T-cell (primary cell): ENCODE measurements at regions not wholly inside any gene's neighbourhood (a gene's known extent, or its start where the extent isn't known, plus 50 kb on each side); places are given as distances from the start of the nearest gene placed in this dataset.

Experiments used
- ATAC-seq, 4 experiments: fragments of 200-7000 bp in 3 of 4; fragments of 150-1000 bp in 1 of 4; cut with Tn5 transposase; replicated peaks in 1 of 4; 1 replicate in 3 of 4; 2 replicates in 1 of 4; pipeline ENCODE4 v1.10.0; 2021; ENCODE audit warnings: moderate library complexity in 3 of 4, mild to moderate bottlenecking in 2 of 4, moderate number of reproducible peaks in 1 of 4
- CTCF ChIA-PET, 2 donors: fragments of 300-600 bp; sonication (Branson Sonifier 250); formaldehyde crosslinking; loops; one replicate each; lab custom pipeline; 2022; ENCODE audit warnings: antibody characterized with exemption in 2 of 2; lab: Charles Lee
- POLR2A ChIA-PET, 2 donors: fragments of 300-600 bp; sonication (Branson Sonifier 250); formaldehyde crosslinking; loops; one replicate each; lab custom pipeline; 2022; ENCODE audit warnings: antibody characterized with exemption in 2 of 2; lab: Charles Lee
- DNase-seq, 35 experiments: peaks; one replicate each; pipeline versions ENCODE4 v3.0.0 to v3.0.0-alpha.2; 2013 to 2023
- H3K27ac ChIP-seq: one replicate; pipeline ENCODE4 v1.5.1; 2013; ENCODE audit warnings: low read length
- H3K27me3 ChIP-seq, 2 experiments: replicated peaks in 1 of 2; 1 replicate in 1 of 2; 2 replicates in 1 of 2; pipeline versions ENCODE4 v1.6.1 to v1.7.0; 2013; ENCODE audit warnings: low read length in 1 of 2, mixed read lengths in 1 of 2; ENCODE audit not compliant: control insufficient read depth in 2 of 2, insufficient read depth in 2 of 2; ENCODE audit errors: extremely low read depth in 1 of 2
- H3K36me3 ChIP-seq, 2 donors: 1 replicate in 1 of 2; 2 replicates in 1 of 2; pipeline versions ENCODE4 v1.6.1 to v1.7.0; 2013; ENCODE audit warnings: low read length in 1 of 2; ENCODE audit not compliant: control insufficient read depth in 2 of 2, insufficient read depth in 1 of 2; ENCODE audit errors: extremely low read depth in 1 of 2
- H3K4me1 ChIP-seq, 2 experiments: 1 replicate in 1 of 2; 2 replicates in 1 of 2; pipeline versions ENCODE4 v1.6.1 to v1.7.0; 2013; ENCODE audit warnings: low read length in 2 of 2, mixed read lengths in 1 of 2; ENCODE audit not compliant: insufficient read depth in 2 of 2, control insufficient read depth in 1 of 2; ENCODE audit errors: extremely low read depth in 1 of 2
- H3K4me3 ChIP-seq, 2 donors: 1 replicate in 1 of 2; 2 replicates in 1 of 2; pipeline versions ENCODE4 v1.5.1 to v1.7.0; 2013; ENCODE audit warnings: mild to moderate bottlenecking in 2 of 2, low read length in 1 of 2, moderate library complexity in 1 of 2; ENCODE audit not compliant: control insufficient read depth in 1 of 2; ENCODE audit errors: extremely low read depth in 1 of 2
- H3K9me3 ChIP-seq: 2 replicates; pipeline ENCODE4 v1.7.0; 2013
- H3K27ac Mint-ChIP-seq, 2 donors: one replicate each; pipeline ENCODE4 v1.8.0; 2020 to 2021; ENCODE audit warnings: mild to moderate bottlenecking in 2 of 2, mixed read lengths in 2 of 2
- H3K27me3 Mint-ChIP-seq, 2 donors: one replicate each; pipeline ENCODE4 v1.8.0; 2021 to 2022; ENCODE audit warnings: mixed read lengths in 2 of 2
- H3K36me3 Mint-ChIP-seq: one replicate; pipeline ENCODE4 v1.8.0; 2021; ENCODE audit warnings: mixed read lengths
- H3K4me1 Mint-ChIP-seq, 3 donors: one replicate each; pipeline ENCODE4 v1.8.0; 2020 to 2022; ENCODE audit warnings: mixed read lengths in 3 of 3, mild to moderate bottlenecking in 1 of 3
- H3K4me3 Mint-ChIP-seq, 3 donors: one replicate each; pipeline ENCODE4 v1.8.0; 2020 to 2022; ENCODE audit warnings: mild to moderate bottlenecking in 3 of 3, mixed read lengths in 3 of 3, moderate library complexity in 3 of 3
- H3K9me3 Mint-ChIP-seq, 3 donors: one replicate each; pipeline ENCODE4 v1.8.0; 2020 to 2022; ENCODE audit warnings: mixed read lengths in 3 of 3
- WGBS: methylation state at CpG from one replicate; pipeline ENCODE4 v1.1.5; 2013; ENCODE audit warnings: missing lambda C conversion rate; ENCODE audit not compliant: insufficient coverage; 5-methylcytosine and 5-hydroxymethylcytosine counted together

- H3K4me1 Mint-ChIP-seq, result no peaks in the 10 kb centered on the region
- H3K27ac Mint-ChIP-seq, result no peak overlapping the region
Measured at GRCh38 chr22:44401783-44402110, 89.0 kb upstream of the SHISAL1 start.

GRCh38 chr22:44400763-44401060, 88.0 kb upstream of the SHISAL1 start:
- peaks cover 0 to 8% of the 10 kb centered on the region in 2 experiments for H3K27me3 ChIP-seq
- no peaks in the 10 kb centered on the region for H3K4me1 ChIP-seq
- no peak overlapping the region for H3K27ac ChIP-seq
- no peak overlapping the region for H3K4me3 ChIP-seq
- no peaks in the 10 kb centered on the region for H3K4me1 Mint-ChIP-seq
- no peak for ATAC-seq
- H3K9me3 Mint-ChIP-seq, result no peaks in the 10 kb centered on the region
- no peaks in the 10 kb centered on the region for H3K27me3 Mint-ChIP-seq
- CTCF ChIA-PET, result no interaction called here
- H3K36me3 Mint-ChIP-seq, result no peaks in the 10 kb centered on the region
- no peak for DNase-seq
- H3K36me3 ChIP-seq, result no peaks in the 10 kb centered on the region
- H3K27ac Mint-ChIP-seq, result no peak overlapping the region
- POLR2A ChIA-PET, result no interaction called here
- H3K9me3 ChIP-seq, result no peaks in the 10 kb centered on the region
- 65% methylated on average over 2 of the region's 3 CpGs for WGBS
- no peak overlapping the region for H3K4me3 Mint-ChIP-seq

More at GRCh38 chr22:44401783-44402110, 89.0 kb upstream of the SHISAL1 start:
- 66% methylated on average over 5 of the region's 9 CpGs for WGBS
- Histone ChIP-seq H3K4me1 (no peaks in the 10 kb centered on the region), H3K36me3 (no peaks in the 10 kb centered on the region), H3K9me3 (no peaks in the 10 kb centered on the region), H3K27ac (no peak overlapping the region), H3K27me3 (peaks cover 0 to 10% of the 10 kb centered on the region in 2 experiments), H3K4me3 (no peak overlapping the region)
- no peaks in the 10 kb centered on the region for H3K27me3 Mint-ChIP-seq
- ATAC-seq (no peak), DNase-seq (no peak)
- H3K36me3 Mint-ChIP-seq, result no peaks in the 10 kb centered on the region
- ChIA-PET CTCF (no interaction called here), POLR2A (no interaction called here)
- H3K4me3 Mint-ChIP-seq, result no peak overlapping the region
- H3K9me3 Mint-ChIP-seq, result no peaks in the 10 kb centered on the region

GRCh38 chr22:44399906-44400762, 87.4 kb upstream of the SHISAL1 start:
- ATAC-seq (no peak), DNase-seq (peak in 2 of 35 experiments; percentile 9 to 20)
- no peaks in the 10 kb centered on the region for H3K36me3 Mint-ChIP-seq
- H3K4me3 Mint-ChIP-seq, result no peak overlapping the region
- no peak overlapping the region for H3K27ac Mint-ChIP-seq
- CTCF ChIA-PET, result no interaction called here
- H3K9me3 Mint-ChIP-seq, result no peaks in the 10 kb centered on the region
- Histone ChIP-seq H3K36me3 (no peaks in the 10 kb centered on the region), H3K4me1 (no peaks in the 10 kb centered on the region), H3K27me3 (peaks cover 0 to 12% of the 10 kb centered on the region in 2 experiments), H3K27ac (no peak overlapping the region), H3K9me3 (no peaks in the 10 kb centered on the region), H3K4me3 (no peak overlapping the region)
- no peaks in the 10 kb centered on the region for H3K4me1 Mint-ChIP-seq
- 88% methylated on average over 11 of the region's 15 CpGs for WGBS
- H3K27me3 Mint-ChIP-seq, result no peaks in the 10 kb centered on the region
- POLR2A ChIA-PET, result no interaction called here

GRCh38 chr22:44398856-44399837, 86.4 kb upstream of the SHISAL1 start:
- Mint-ChIP-seq H3K27ac (no peak overlapping the region), H3K9me3 (no peaks in the 10 kb centered on the region), H3K36me3 (no peaks in the 10 kb centered on the region), H3K4me1 (no peaks in the 10 kb centered on the region), H3K4me3 (no peak overlapping the region), H3K27me3 (no peaks in the 10 kb centered on the region)
- H3K4me3 ChIP-seq, result no peak overlapping the region
- ChIA-PET POLR2A (no interaction called here), CTCF (no interaction called here)
- no peaks in the 10 kb centered on the region for H3K9me3 ChIP-seq
- no peaks in the 10 kb centered on the region for H3K36me3 ChIP-seq
- DNase-seq (peak in 2 of 35 experiments; percentile 7 to 19), ATAC-seq (no peak)
- H3K4me1 ChIP-seq, result no peaks in the 10 kb centered on the region
- no peak overlapping the region for H3K27ac ChIP-seq
- H3K27me3 ChIP-seq, result peaks cover 0 to 17% of the 10 kb centered on the region in 2 experiments
- 82% methylated on average over 16 of the region's 19 CpGs for WGBS

- CTCF ChIA-PET, result no interaction called here
- no peak overlapping the region for H3K4me3 Mint-ChIP-seq
- no peak overlapping the region for H3K4me3 ChIP-seq
- no peaks in the 10 kb centered on the region for H3K36me3 Mint-ChIP-seq
- WGBS, result 81% methylated on average over 5 of the region's 16 CpGs
- no peaks in the 10 kb centered on the region for H3K4me1 Mint-ChIP-seq
- H3K27me3 ChIP-seq, result peaks cover 0 to 19% of the 10 kb centered on the region in 2 experiments
- no peak overlapping the region for H3K27ac ChIP-seq
- POLR2A ChIA-PET, result no interaction called here
- DNase-seq (peak in 1 of 35 experiments; percentile 12), ATAC-seq (no peak)
- H3K4me1 ChIP-seq, result no peaks in the 10 kb centered on the region
- no peaks in the 10 kb centered on the region for H3K9me3 Mint-ChIP-seq
- H3K27ac Mint-ChIP-seq, result no peak overlapping the region
- no peaks in the 10 kb centered on the region for H3K9me3 ChIP-seq
- no peaks in the 10 kb centered on the region for H3K27me3 Mint-ChIP-seq
- no peaks in the 10 kb centered on the region for H3K36me3 ChIP-seq
Measured at GRCh38 chr22:44396727-44397722, 84.3 kb upstream of the SHISAL1 start.
